Fibroblast of upper back skin (primary cell): ENCODE measurements at regions not wholly inside any gene's neighbourhood (a gene's known extent, or its start where the extent isn't known, plus 50 kb on each side); places are given as distances from the start of the nearest gene placed in this dataset.

Source experiments
- DNase-seq: peaks from one replicate; pipeline ENCODE4 v3.0.0-alpha.2; 2013

GRCh38 chr2:19479666-19480065 is 121.2 kb upstream of the OSR1 start:
- DNase-seq, result no peak

- no peak for DNase-seq
Observed at GRCh38 chr2:19478409-19478808, 120.0 kb upstream of the OSR1 start.

GRCh38 chr2:19476327-19476726 is 117.9 kb upstream of the OSR1 start:
- DNase-seq, result no peak

- peak; percentile 83 for DNase-seq
Observed at GRCh38 chr2:19474128-19474527, 115.7 kb upstream of the OSR1 start.

- DNase-seq, result no peak
Observed at GRCh38 chr2:19473350-19473749, 114.9 kb upstream of the OSR1 start.

- DNase-seq, result no peak
Observed at GRCh38 chr2:19472391-19472978, 114.1 kb upstream of the OSR1 start.

GRCh38 chr2:19471491-19471890 is 113.1 kb upstream of the OSR1 start:
- no peak for DNase-seq

GRCh38 chr2:19465978-19466377 is 107.6 kb upstream of the OSR1 start:
- DNase-seq, result no peak

GRCh38 chr2:19462256-19462645 is 103.8 kb upstream of the OSR1 start:
- peak; percentile 28 for DNase-seq

GRCh38 chr2:19461504-19462255 is 103.3 kb upstream of the OSR1 start:
- DNase-seq, result peak; percentile 9

GRCh38 chr2:19460761-19461160 is 102.3 kb upstream of the OSR1 start:
- no peak for DNase-seq

- DNase-seq, result no peak
Observed at GRCh38 chr2:19458427-19459003, 100.1 kb upstream of the OSR1 start.

- no peak for DNase-seq
Observed at GRCh38 chr2:19457809-19458208, 99.4 kb upstream of the OSR1 start.

GRCh38 chr2:19456705-19457309 is 98.4 kb upstream of the OSR1 start:
- DNase-seq, result no peak

- DNase-seq, result no peak
Observed at GRCh38 chr2:19454125-19454524, 95.7 kb upstream of the OSR1 start.

GRCh38 chr2:19442731-19443130 is 84.3 kb upstream of the OSR1 start:
- no peak for DNase-seq

GRCh38 chr2:19439081-19439480 is 80.7 kb upstream of the OSR1 start:
- no peak for DNase-seq

- peak; percentile 67 for DNase-seq
Observed at GRCh38 chr2:19435815-19436214, 77.4 kb upstream of the OSR1 start.

GRCh38 chr2:19434413-19434812 is 76.0 kb upstream of the OSR1 start:
- no peak for DNase-seq

GRCh38 chr2:19426941-19427340 is 68.5 kb upstream of the OSR1 start:
- DNase-seq, result no peak

- DNase-seq, result no peak
Observed at GRCh38 chr2:19426144-19426543, 67.7 kb upstream of the OSR1 start.

- DNase-seq, result no peak
Observed at GRCh38 chr2:19425419-19425818, 67.0 kb upstream of the OSR1 start.

GRCh38 chr2:19419211-19419880 is 60.9 kb upstream of the OSR1 start:
- DNase-seq, result peak; percentile 13
